Right lobe of liver (tissue), 6 donors: ENCODE measurements at regions not wholly inside any gene's neighbourhood (a gene's known extent, or its start where the extent isn't known, plus 50 kb on each side); places are given as distances from the start of the nearest gene placed in this dataset.

Source experiments
- ATAC-seq, 4 donors: fragments of 200-7000 bp; cut with Tn5 transposase; one replicate each; pipeline ENCODE4 v1.9.1; 2020; ENCODE audit warnings: mild to moderate bottlenecking in 4 of 4, moderate library complexity in 4 of 4
- DNase-seq, 3 donors: peaks; one replicate each; pipeline ENCODE4 v3.0.0-alpha.2; 2020
- H3K27ac ChIP-seq, 3 donors: fragments of 200-600 bp; one replicate each; pipeline ENCODE4 v1.8.0; 2022
- H3K27me3 ChIP-seq, 2 donors: fragments of 200-600 bp; one replicate each; pipeline ENCODE4 v1.8.0; 2022
- H3K36me3 ChIP-seq, 4 donors: fragments of 200-600 bp; sonication (generic) in 1 of 4; one replicate each; pipeline versions ENCODE4 v1.5.1 to v1.8.0; 2017 to 2022; ENCODE audit warnings: control low read depth in 1 of 4
- H3K4me1 ChIP-seq, 4 donors: fragments of 200-600 bp; sonication (generic) in 1 of 4; one replicate each; pipeline versions ENCODE4 v1.5.1 to v1.8.0; 2017 to 2022; ENCODE audit warnings: control low read depth in 1 of 4
- H3K4me3 ChIP-seq, 3 donors: fragments of 200-600 bp; one replicate each; pipeline ENCODE4 v1.8.0; 2022
- H3K9me3 ChIP-seq, 4 donors: fragments of 200-600 bp; sonication (generic) in 1 of 4; one replicate each; pipeline versions ENCODE4 v1.5.1 to v1.8.0; 2017 to 2022; ENCODE audit warnings: control low read depth in 1 of 4
- POLR2A ChIP-seq: fragments of 450-650 bp; IDR thresholded peaks from one replicate; pipeline ENCODE4 v1.6.1; 2017; ENCODE audit warnings: antibody characterized with exemption, mild to moderate bottlenecking
- WGBS: methylation state at CpG from one replicate; pipeline ENCODE4 v1.1.6; 2018; ENCODE audit warnings: low coverage, low lambda C conversion rate; ENCODE audit not compliant: insufficient coverage; ENCODE audit errors: missing lambda C conversion rate; 5-methylcytosine and 5-hydroxymethylcytosine counted together
- intact Hi-C, 2 donors: fragments of 100-400 bp; cut with DNase I; formaldehyde crosslinking; loops; one replicate each; pipeline versions ENCODE4 v1.11.2 to v1.14.1; 2022
- TF ChIP-seq, protein P1 (sequence below), 4 donors: fragments of 200-600 bp in 3 of 4; fragments of 450-650 bp in 1 of 4; IDR thresholded peaks; one replicate each; pipeline versions ENCODE4 v1.5.1 to v1.8.0; 2016 to 2022; ENCODE audit warnings: antibody characterized with exemption in 4 of 4, mild to moderate bottlenecking in 2 of 4
- donor health status: DM: no; HTN: yes; CAD: no.
- donor health status: DM: no; HTN: no; CAD: no.
- donor health status: DM: no; HTN: no; CAD: no.
- donor health status: DM: no; HTN: yes; CAD: no.
- donor health status: DM: no; HTN: yes; CAD: no.

DNA sequence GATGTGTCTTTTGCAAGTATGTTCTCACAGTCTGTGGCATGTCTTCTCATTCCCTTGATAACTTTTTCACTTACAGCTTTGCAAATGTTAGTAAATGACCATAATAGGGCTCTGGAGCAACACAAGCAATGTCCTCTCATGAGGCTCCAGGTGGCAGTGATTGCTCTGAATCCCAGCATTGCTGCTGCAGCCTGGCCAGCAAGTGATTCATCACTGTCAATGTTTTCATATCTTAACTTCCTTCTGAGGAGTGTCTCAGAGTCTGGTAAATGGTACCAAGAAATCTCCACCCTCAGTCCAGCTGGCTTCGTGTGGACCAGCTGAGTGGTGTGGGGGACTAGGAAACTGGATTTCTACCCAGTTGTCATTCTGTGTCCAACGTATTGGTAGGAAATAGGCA lies 139.6 kb downstream of the MYLK4 start:
- no peak for DNase-seq
- H3K4me3 ChIP-seq, result no peak overlapping the region
- intact Hi-C loops, result no loop called here
- no peaks in the 10 kb centered on the region for H3K36me3 ChIP-seq
- peak in 1 of 4 donors; percentile 17 for ATAC-seq
- no peak overlapping the region for H3K27ac ChIP-seq
- no peaks in the 10 kb centered on the region for H3K9me3 ChIP-seq
- peaks cover 0 to 3% (median 0%) of the 10 kb centered on the region in 4 donors for H3K4me1 ChIP-seq
- TF ChIP-seq, protein P1, sequence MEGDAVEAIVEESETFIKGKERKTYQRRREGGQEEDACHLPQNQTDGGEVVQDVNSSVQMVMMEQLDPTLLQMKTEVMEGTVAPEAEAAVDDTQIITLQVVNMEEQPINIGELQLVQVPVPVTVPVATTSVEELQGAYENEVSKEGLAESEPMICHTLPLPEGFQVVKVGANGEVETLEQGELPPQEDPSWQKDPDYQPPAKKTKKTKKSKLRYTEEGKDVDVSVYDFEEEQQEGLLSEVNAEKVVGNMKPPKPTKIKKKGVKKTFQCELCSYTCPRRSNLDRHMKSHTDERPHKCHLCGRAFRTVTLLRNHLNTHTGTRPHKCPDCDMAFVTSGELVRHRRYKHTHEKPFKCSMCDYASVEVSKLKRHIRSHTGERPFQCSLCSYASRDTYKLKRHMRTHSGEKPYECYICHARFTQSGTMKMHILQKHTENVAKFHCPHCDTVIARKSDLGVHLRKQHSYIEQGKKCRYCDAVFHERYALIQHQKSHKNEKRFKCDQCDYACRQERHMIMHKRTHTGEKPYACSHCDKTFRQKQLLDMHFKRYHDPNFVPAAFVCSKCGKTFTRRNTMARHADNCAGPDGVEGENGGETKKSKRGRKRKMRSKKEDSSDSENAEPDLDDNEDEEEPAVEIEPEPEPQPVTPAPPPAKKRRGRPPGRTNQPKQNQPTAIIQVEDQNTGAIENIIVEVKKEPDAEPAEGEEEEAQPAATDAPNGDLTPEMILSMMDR (IDR thresholded peaks at IDR 0.05), result no peak
- no peak for TF ChIP-seq POLR2A
- 23% methylated on average over 2 of the region's 2 CpGs for WGBS
- no peaks in the 10 kb centered on the region for H3K27me3 ChIP-seq

DNA sequence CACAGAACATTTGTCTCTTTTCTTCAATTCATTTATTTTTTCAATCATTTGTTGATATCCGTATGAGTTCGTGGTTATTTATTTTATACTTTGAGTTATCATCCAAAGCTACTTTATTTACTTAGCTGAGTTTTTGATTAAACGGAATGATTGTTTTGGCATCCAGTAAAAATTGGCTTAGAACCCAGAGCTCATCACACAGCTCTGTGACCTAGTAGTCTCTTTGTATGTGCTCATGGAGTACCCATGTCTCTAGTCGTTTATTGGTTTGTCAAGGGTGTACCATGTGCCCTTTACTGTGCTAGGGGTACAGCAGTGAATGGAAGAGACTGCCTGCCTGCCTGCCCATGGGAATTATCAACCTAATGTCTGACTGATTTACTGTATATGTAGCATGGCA lies 142.2 kb downstream of the MYLK4 start:
- H3K27me3 ChIP-seq, result no peaks in the 10 kb centered on the region
- WGBS, result 5% methylated on average over 4 of the region's 4 CpGs
- DNase-seq (no peak), ATAC-seq (peak; percentile 62 to 68 (median 67))
- peaks cover 0 to 3% (median 0%) of the 10 kb centered on the region in 4 donors for H3K4me1 ChIP-seq
- H3K4me3 ChIP-seq, result no peak overlapping the region
- H3K36me3 ChIP-seq, result no peaks in the 10 kb centered on the region
- intact Hi-C loops, result no loop called here
- H3K9me3 ChIP-seq, result no peaks in the 10 kb centered on the region
- TF ChIP-seq, protein P1 (IDR thresholded peaks at IDR 0.05), result no peak
- no peak for TF ChIP-seq POLR2A
- H3K27ac ChIP-seq, result no peak overlapping the region

DNA sequence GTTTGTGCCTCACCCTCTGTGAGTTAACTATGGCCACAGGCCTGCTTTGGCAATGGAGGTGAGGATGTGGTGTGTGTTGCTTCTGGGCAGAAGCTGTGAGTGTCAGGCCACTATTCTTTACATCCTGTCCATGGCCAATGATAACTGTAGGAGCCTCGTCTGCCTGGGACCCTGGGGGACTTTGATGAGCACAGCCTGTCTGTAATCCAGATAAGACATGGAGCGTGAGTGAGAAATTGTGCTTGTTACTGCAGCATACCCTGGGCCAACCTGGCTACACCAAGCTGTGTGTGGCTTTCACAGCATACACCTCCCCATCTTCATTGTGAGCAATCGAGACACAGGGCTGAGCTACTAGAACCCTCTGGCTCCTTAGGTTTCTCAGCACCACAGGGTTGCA lies 150.4 kb downstream of the MYLK4 start:
- Histone ChIP-seq H3K9me3 (no peaks in the 10 kb centered on the region), H3K36me3 (no peaks in the 10 kb centered on the region), H3K27ac (no peak overlapping the region), H3K4me1 (no peaks in the 10 kb centered on the region), H3K27me3 (no peaks in the 10 kb centered on the region), H3K4me3 (no peak overlapping the region)
- TF ChIP-seq, protein P1 (IDR thresholded peaks at IDR 0.05), result no peak
- TF ChIP-seq POLR2A, result no peak
- intact Hi-C loops, result no loop called here
- ATAC-seq (no peak), DNase-seq (no peak)
- WGBS, result no CpG with 5 or more reads among the region's 3 CpGs

DNA sequence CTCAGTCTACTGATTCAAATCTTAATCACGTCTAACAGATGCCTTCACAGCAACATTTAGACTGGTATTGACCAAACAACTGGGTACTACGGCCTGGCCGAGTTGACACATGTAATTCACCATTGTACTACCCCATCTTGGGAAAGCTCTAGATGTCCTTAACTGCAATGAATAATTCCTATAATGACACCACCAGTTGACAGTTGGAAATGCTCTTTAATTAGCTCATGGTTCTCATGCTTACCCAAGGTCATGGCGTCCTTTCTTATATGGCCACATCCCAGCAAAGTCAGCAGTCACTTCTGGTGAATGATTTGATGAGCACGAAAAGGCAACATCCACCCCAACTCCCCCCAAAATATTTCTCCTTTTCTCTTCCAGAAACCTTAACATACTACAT lies 150.9 kb downstream of the MYLK4 start:
- Histone ChIP-seq H3K27me3 (no peaks in the 10 kb centered on the region), H3K4me1 (no peaks in the 10 kb centered on the region), H3K27ac (no peak overlapping the region), H3K36me3 (no peaks in the 10 kb centered on the region), H3K9me3 (no peaks in the 10 kb centered on the region), H3K4me3 (no peak overlapping the region)
- intact Hi-C loops, result no loop called here
- no peak for TF ChIP-seq POLR2A
- TF ChIP-seq, protein P1 (IDR thresholded peaks at IDR 0.05), result no peak
- 85% methylated on average over 3 of the region's 5 CpGs for WGBS
- no peak for DNase-seq
- ATAC-seq, result no peak

DNA sequence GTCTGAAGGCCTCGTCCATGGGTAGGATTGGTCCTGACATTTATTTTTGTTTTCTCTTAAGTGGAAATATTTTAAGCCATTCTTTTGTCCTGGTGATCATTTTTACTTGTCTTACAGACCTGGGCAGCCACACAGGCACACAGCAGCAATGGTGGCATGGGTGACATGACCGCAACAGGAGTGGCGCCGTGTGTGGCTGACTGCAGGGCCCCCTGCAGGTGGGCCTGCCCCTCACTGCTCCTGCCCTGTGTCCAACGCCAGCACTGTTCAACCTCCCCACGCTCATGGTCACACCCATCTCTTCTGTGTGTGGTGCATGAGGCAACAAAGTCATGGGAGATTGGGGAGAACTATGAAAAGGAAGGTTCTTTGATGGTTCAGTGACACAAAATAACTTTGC lies 151.9 kb downstream of the MYLK4 start:
- H3K27ac ChIP-seq, result no peak overlapping the region
- no peaks in the 10 kb centered on the region for H3K4me1 ChIP-seq
- WGBS, result 90% methylated on average over 6 of the region's 6 CpGs
- no peak overlapping the region for H3K4me3 ChIP-seq
- ATAC-seq (no peak), DNase-seq (no peak)
- no peaks in the 10 kb centered on the region for H3K27me3 ChIP-seq
- H3K9me3 ChIP-seq, result no peaks in the 10 kb centered on the region
- no peaks in the 10 kb centered on the region for H3K36me3 ChIP-seq
- intact Hi-C loops, result no loop called here
- no peak for TF ChIP-seq POLR2A
- TF ChIP-seq, protein P1 (IDR thresholded peaks at IDR 0.05), result no peak
